GM19455 (cell line): ENCODE measurements at regions not wholly inside any gene's neighbourhood (a gene's known extent, or its start where the extent isn't known, plus 50 kb on each side); places are given as distances from the start of the nearest gene placed in this dataset.

ENCODE experiments used
- ATAC-seq: cut with Tn5 transposase; IDR thresholded peaks from one replicate; pipeline ENCODE4 v1.9.1; 2021; ENCODE audit not compliant: unreplicated experiment

GRCh38 chr4:157564771-157565170 is 344.2 kb downstream of the GRIA2 start:
- no peak for ATAC-seq

- no peak for ATAC-seq
These were observed 343.7 kb downstream of the GRIA2 start for GRCh38 chr4:157564218-157564617.

- ATAC-seq: no peak
These were observed 337.5 kb downstream of the GRIA2 start for GRCh38 chr4:157558016-157558415.

- ATAC-seq: no peak
These were observed 329.5 kb downstream of the GRIA2 start for GRCh38 chr4:157550028-157550427.

- no peak for ATAC-seq
These were observed 307.4 kb downstream of the GRIA2 start for GRCh38 chr4:157527954-157528353.

- no peak for ATAC-seq
These were observed 301.4 kb downstream of the GRIA2 start for GRCh38 chr4:157521906-157522305.

GRCh38 chr4:157514711-157515110 is 294.2 kb downstream of the GRIA2 start:
- ATAC-seq: no peak

- no peak for ATAC-seq
These were observed 288.8 kb downstream of the GRIA2 start for GRCh38 chr4:157509341-157509740.

- no peak for ATAC-seq
These were observed 282.1 kb downstream of the GRIA2 start for GRCh38 chr4:157502656-157503055.

GRCh38 chr4:157459785-157460184 is 239.3 kb downstream of the GRIA2 start:
- no peak for ATAC-seq

GRCh38 chr4:157447195-157447594 is 226.7 kb downstream of the GRIA2 start:
- ATAC-seq: no peak

- ATAC-seq: no peak
These were observed 223.5 kb downstream of the GRIA2 start for GRCh38 chr4:157444014-157444413.

- no peak for ATAC-seq
These were observed 223.0 kb downstream of the GRIA2 start for GRCh38 chr4:157443537-157443936.

- no peak for ATAC-seq
These were observed 205.4 kb downstream of the GRIA2 start for GRCh38 chr4:157425897-157426296.

GRCh38 chr4:157423526-157424020 is 203.0 kb downstream of the GRIA2 start:
- no peak for ATAC-seq

- no peak for ATAC-seq
These were observed 200.8 kb downstream of the GRIA2 start for GRCh38 chr4:157421365-157421764.
